ENCODE measurements at regions not wholly inside any gene's neighbourhood (a gene's known extent, or its start where the extent isn't known, plus 50 kb on each side); places are given as distances from the start of the nearest gene placed in this dataset.

DNA sequence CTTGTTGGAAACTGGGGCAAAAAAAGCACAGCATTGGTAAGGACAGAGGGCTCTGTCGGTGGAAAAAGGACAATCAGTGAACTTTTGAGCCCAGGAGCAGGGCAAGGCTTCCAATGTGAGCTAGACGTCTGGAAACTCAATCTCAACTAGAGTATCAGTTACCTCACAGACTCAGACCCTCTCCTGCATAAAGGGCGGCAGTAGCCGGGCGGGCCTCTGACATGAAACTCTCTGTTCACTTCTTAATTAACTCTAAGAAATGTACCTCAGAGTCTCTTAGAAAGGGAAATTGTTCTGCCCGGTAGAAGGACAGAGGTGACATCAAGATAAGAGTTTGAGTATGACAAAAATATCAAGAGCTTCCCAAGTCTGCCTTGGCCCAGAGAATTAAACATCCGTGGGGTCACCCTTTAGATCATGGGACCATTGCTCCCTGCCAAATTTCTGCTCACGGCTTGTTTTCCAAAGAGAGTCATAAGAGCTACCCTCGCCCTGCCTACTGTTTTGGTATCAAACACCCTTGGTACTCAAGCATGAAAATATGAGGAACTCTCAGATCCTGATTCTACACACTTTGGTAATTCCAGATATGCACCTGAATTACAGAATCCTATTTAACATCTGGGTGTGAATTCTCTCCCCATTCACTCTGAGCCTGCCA, 103.5 kb upstream of the PKDCC start:
- no peak overlapping the region for H3K4me3 ChIP-seq (ENCODE audit: low read length)
- DNase-seq: no peak
- 61% methylated on average over 4 of the region's 9 CpGs for WGBS (ENCODE audit: insufficient coverage)
- H3K9me3 ChIP-seq (replicated peaks; ENCODE audit: control insufficient read depth, low read depth, low read length): no peaks in the 10 kb centered on the region
- H3K36me3 ChIP-seq (ENCODE audit: control insufficient read depth, insufficient read depth, low read length): no peaks in the 10 kb centered on the region
- H3K27ac ChIP-seq (ENCODE audit: low read length): no peak overlapping the region
- peaks cover 36% of the 10 kb centered on the region for H3K4me1 ChIP-seq (ENCODE audit: control insufficient read depth, insufficient read depth, low read length)
- H3K27me3 ChIP-seq (ENCODE audit: control insufficient read depth, insufficient read depth, low read length): no peaks in the 10 kb centered on the region

DNA sequence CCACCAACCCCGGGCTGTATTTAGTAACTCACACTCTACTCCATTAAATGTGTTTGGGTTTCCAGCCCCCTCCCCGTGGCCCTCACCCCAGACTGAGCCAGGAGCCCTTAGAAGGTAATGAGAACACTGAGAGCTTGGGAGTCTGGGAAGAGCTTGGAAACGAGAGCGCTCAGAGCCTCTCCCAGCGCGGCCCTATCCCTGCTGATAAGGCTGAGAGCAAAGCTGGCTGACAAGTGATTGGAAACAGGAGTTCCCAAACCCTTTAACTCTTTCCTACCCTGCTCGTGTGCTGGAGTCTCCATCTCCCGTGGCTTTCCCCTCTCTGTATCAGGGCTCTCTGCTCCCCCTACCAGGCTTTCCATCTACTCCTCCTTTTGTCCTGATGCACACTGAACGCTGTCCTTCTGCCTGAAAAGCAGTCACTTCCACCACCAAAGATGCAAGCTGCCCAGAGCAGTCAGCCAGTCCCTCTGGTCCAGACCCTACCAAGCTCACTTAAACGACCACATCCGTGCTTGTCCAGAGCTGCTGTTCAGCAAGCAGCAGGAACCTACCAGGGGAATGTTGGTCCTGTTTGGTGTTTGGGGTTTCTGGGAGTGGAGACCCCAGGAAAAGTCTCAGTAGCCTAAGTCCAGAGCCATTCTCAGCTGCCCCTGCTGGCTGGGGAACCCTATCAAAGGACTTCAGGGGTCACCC, 100.0 kb upstream of the PKDCC start:
- H3K27ac ChIP-seq (ENCODE audit: low read length): no peak overlapping the region
- 34% methylated on average over 7 of the region's 11 CpGs for WGBS (ENCODE audit: insufficient coverage)
- no peaks in the 10 kb centered on the region for H3K27me3 ChIP-seq (ENCODE audit: control insufficient read depth, insufficient read depth, low read length)
- H3K9me3 ChIP-seq (replicated peaks; ENCODE audit: control insufficient read depth, low read depth, low read length): no peaks in the 10 kb centered on the region
- DNase-seq: peak; percentile 54
- H3K4me3 ChIP-seq (ENCODE audit: low read length): no peak overlapping the region
- no peaks in the 10 kb centered on the region for H3K36me3 ChIP-seq (ENCODE audit: control insufficient read depth, insufficient read depth, low read length)
- H3K4me1 ChIP-seq (ENCODE audit: control insufficient read depth, insufficient read depth, low read length): peaks cover 16% of the 10 kb centered on the region

DNA sequence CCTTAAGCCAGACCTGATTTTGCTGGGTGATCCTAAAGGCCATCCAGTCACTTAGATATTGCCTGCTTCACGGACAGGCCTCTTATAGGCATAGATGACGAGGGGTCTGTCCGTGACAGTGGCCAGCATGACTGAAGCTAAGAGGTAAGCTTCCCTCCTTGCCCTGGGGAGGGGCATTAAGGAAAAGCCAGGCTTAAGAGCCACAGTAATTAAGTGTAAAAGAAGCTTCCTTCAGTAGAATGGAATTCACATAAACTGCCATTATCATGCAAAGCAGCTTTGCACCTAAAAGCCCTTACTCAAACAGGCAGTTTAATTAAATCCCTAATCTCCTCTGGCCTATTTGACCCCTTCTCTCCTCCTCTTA, 99.4 kb upstream of the PKDCC start:
- WGBS (ENCODE audit: insufficient coverage): 73% methylated on average over 2 of the region's 3 CpGs
- Histone ChIP-seq H3K4me1 (ENCODE audit: control insufficient read depth, insufficient read depth, low read length) (peaks cover 14% of the 10 kb centered on the region), H3K27ac (ENCODE audit: low read length) (no peak overlapping the region)

DNA sequence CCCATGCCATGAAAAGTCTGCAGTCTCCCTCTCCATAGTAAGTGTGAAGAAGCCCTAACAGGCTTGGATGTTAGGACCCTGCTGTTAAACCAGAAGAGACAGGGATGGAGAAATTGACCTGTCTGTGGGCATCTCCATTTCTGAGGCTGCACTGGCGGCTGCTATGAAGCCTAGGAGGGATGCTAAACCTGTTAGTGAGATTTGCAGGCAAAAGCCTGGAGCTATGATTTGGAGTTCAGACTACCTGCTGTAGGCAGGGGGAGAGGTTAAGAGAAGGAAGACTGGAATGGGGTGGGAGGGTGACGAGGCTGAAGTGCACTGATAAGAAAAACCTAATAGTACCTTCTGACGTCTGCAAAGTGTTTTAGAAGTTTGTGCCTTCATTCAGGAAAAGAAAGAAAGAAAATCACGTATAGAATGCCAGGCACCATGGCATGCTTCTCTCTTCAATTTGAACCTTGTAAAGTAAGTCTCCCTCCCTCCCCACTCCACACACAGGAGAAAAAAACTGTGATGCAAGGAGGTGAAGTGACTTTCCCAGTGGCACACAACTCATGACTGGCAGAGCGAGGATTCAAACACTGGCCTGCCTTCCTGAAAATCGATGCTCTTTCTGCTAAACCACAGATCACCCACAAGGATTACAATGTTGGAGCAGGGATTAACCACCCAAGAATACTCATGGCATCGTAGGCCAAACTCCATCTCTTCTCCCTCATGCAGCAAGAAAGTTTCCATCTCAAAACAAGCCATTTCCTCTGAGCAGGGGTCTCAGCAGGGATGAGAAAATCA, 98.5 kb upstream of the PKDCC start:
- WGBS (ENCODE audit: insufficient coverage): 86% methylated on average over 4 of the region's 7 CpGs

More for the DNA sequence above, 99.4 kb upstream of the PKDCC start:
- H3K9me3 ChIP-seq (replicated peaks; ENCODE audit: control insufficient read depth, low read depth, low read length): no peaks in the 10 kb centered on the region
- no peaks in the 10 kb centered on the region for H3K36me3 ChIP-seq (ENCODE audit: control insufficient read depth, insufficient read depth, low read length)
- H3K4me3 ChIP-seq (ENCODE audit: low read length): no peak overlapping the region
- no peaks in the 10 kb centered on the region for H3K27me3 ChIP-seq (ENCODE audit: control insufficient read depth, insufficient read depth, low read length)
- DNase-seq: no peak

DNA sequence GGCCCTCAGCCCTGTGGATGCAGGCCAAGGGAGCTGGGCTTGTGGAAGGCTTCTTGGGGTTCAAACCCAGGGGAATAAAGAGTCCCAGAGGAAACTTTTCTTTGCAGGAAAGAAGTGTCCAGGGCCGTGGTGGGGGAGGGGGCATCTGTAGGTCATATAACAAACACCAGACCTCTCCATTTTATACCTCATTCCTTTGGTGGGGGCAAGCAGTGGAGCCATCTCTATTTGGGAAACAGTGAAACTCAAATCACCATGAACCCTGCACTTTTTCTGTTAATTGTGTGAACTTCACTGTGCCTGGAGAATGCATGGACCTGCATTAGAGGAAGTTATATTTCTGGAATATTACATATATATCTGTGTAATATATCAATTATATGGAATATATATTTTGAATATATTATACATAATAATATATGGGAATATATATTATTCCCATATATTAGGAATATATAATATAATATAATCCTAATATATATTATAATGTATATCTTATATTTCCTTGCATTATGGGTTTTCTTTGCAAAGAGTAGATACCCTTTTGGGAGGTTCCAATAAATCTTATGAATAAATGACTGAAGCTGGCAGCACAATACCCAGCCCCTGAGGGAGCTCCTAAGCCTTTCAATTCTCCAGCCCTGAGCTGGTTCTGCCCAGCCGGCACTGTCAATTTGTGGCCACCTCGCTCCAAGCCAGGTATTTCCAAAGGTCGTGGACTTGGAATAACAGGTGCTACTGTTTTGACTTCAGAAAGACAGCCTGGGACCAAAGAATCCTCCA, 97.7 kb upstream of the PKDCC start:
- Histone ChIP-seq H3K27ac (ENCODE audit: low read length) (no peak overlapping the region), H3K4me1 (ENCODE audit: control insufficient read depth, insufficient read depth, low read length) (peaks cover 9% of the 10 kb centered on the region)
- WGBS (ENCODE audit: insufficient coverage): 87% methylated on average over 3 of the region's 4 CpGs

More for the DNA sequence above, 98.5 kb upstream of the PKDCC start:
- no peaks in the 10 kb centered on the region for H3K27me3 ChIP-seq (ENCODE audit: control insufficient read depth, insufficient read depth, low read length)
- DNase-seq: no peak
- H3K36me3 ChIP-seq (ENCODE audit: control insufficient read depth, insufficient read depth, low read length): no peaks in the 10 kb centered on the region
- H3K9me3 ChIP-seq (replicated peaks; ENCODE audit: control insufficient read depth, low read depth, low read length): no peaks in the 10 kb centered on the region
- H3K27ac ChIP-seq (ENCODE audit: low read length): no peak overlapping the region
- peaks cover 6% of the 10 kb centered on the region for H3K4me1 ChIP-seq (ENCODE audit: control insufficient read depth, insufficient read depth, low read length)
- no peak overlapping the region for H3K4me3 ChIP-seq (ENCODE audit: low read length)

DNA sequence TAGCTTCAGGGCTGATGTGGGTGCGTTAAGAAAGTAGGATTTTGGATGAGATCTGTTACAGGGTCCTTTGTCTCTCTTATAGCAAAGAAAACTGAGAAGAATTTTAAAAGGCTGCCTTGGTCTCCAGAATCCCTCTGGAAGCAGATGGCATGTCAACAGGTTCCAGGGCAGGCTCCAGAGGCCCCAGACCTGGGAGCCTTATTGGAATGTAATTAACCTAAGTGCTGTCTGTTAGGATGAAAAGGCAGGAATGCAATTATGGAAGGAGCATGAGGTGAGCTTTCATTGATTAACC, 97.2 kb upstream of the PKDCC start:
- DNase-seq: no peak

More for the DNA sequence above, 97.7 kb upstream of the PKDCC start:
- H3K4me3 ChIP-seq (ENCODE audit: low read length): no peak overlapping the region
- H3K27me3 ChIP-seq (ENCODE audit: control insufficient read depth, insufficient read depth, low read length): no peaks in the 10 kb centered on the region
- H3K36me3 ChIP-seq (ENCODE audit: control insufficient read depth, insufficient read depth, low read length): no peaks in the 10 kb centered on the region
- H3K9me3 ChIP-seq (replicated peaks; ENCODE audit: control insufficient read depth, low read depth, low read length): no peaks in the 10 kb centered on the region
- no peak for DNase-seq

DNA sequence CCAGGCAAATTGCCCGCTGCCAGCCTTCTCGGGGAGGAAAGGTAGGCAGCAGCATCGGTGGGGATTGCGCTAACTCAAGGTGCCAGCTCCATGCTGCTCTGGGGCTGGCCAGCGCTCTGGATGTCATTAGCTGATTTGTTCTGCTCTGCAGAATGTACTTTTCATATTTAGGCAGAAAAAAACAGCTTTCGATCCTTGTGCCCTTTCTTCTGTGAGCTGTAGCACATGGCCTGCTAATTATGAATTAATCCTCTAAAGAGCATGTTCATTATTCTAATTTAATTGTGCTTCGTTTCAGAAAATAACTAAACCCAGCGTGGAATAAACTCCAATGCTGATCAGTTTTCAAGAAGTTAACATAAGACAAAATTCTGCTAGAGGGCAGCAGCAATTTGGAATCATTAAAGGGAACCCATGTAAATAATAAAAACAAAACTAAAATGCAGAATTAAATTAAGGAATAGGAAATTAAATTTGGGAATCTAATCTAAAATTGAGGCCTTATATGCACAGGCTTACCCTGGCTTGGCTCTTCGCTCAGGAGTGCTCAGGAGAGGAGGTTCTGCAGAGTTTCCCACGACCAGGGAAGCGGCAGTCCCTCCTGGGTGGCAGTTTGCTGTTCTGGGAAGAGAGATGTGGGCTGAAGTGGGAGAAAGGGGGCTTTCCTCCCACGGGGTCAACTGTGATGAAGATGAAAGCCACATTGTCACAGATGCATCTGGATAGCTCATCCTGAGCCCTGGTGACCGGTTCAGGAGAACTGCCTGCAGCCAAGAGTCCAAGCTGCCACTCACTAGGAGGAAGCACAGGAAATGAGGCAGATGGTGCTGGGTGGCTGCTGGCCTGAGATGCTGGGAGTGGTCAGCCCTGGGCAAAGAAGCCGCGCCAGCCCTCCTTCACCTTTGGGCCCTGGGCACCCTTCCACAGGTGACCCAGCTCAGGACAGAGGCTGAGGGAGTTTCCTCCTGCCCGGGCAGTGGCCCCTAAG, 93.2 kb upstream of the PKDCC start:
- WGBS (ENCODE audit: insufficient coverage): 71% methylated on average over 9 of the region's 16 CpGs
- no peak for DNase-seq
- no peaks in the 10 kb centered on the region for H3K9me3 ChIP-seq (replicated peaks; ENCODE audit: control insufficient read depth, low read depth, low read length)
- H3K27me3 ChIP-seq (ENCODE audit: control insufficient read depth, insufficient read depth, low read length): no peaks in the 10 kb centered on the region
- no peak overlapping the region for H3K4me3 ChIP-seq (ENCODE audit: low read length)
- no peak overlapping the region for H3K27ac ChIP-seq (ENCODE audit: low read length)
- H3K36me3 ChIP-seq (ENCODE audit: control insufficient read depth, insufficient read depth, low read length): no peaks in the 10 kb centered on the region
- peaks cover 8% of the 10 kb centered on the region for H3K4me1 ChIP-seq (ENCODE audit: control insufficient read depth, insufficient read depth, low read length)

More for the DNA sequence above, 97.2 kb upstream of the PKDCC start:
- WGBS (ENCODE audit: insufficient coverage): no CpG with 5 or more reads among the region's 1 CpG
- H3K27me3 ChIP-seq (ENCODE audit: control insufficient read depth, insufficient read depth, low read length): no peaks in the 10 kb centered on the region
- peaks cover 9% of the 10 kb centered on the region for H3K4me1 ChIP-seq (ENCODE audit: control insufficient read depth, insufficient read depth, low read length)
- no peak overlapping the region for H3K4me3 ChIP-seq (ENCODE audit: low read length)
- no peaks in the 10 kb centered on the region for H3K36me3 ChIP-seq (ENCODE audit: control insufficient read depth, insufficient read depth, low read length)
- no peak overlapping the region for H3K27ac ChIP-seq (ENCODE audit: low read length)
- no peaks in the 10 kb centered on the region for H3K9me3 ChIP-seq (replicated peaks; ENCODE audit: control insufficient read depth, low read depth, low read length)

DNA sequence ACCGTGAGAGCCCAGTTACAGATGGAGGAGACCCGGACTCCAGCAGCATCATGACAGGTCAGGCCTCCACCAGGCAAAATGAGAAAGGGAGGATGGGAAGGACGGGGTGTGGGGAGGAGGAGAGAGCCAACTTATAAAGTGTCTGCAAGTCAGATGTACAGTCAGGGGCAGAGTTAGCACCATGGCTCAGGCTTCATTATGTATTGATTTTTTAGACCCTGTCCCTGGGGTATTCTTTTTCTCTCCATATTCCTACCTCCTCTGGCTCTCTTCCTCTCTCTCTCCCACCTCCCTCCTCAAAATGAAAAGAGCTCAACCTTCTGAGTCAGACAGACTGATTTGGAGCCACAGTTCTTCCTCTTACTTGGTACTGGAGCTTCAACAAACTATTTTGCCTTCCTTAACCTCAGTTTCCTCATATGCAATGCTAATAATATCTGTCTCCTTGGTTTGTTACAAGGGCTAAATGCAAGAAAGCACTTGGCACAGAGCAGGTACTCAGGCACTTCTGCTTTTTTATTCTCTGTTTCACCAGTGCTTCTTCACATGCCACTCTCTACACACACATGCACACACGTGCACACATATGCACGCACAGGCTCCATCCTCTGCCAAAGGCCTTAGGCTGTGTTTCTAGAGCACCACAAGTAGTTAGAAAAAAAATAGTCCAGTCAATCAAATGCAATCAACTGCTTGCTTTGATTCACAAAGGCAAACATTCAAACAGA, 92.3 kb upstream of the PKDCC start:
- Histone ChIP-seq H3K9me3 (replicated peaks; ENCODE audit: control insufficient read depth, low read depth, low read length) (no peaks in the 10 kb centered on the region), H3K36me3 (ENCODE audit: control insufficient read depth, insufficient read depth, low read length) (no peaks in the 10 kb centered on the region), H3K4me3 (ENCODE audit: low read length) (no peak overlapping the region), H3K27me3 (ENCODE audit: control insufficient read depth, insufficient read depth, low read length) (no peaks in the 10 kb centered on the region), H3K4me1 (ENCODE audit: control insufficient read depth, insufficient read depth, low read length) (peaks cover 6% of the 10 kb centered on the region), H3K27ac (ENCODE audit: low read length) (no peak overlapping the region)
- WGBS (ENCODE audit: insufficient coverage): 78% methylated on average over 2 of the region's 5 CpGs
- no peak for DNase-seq

DNA sequence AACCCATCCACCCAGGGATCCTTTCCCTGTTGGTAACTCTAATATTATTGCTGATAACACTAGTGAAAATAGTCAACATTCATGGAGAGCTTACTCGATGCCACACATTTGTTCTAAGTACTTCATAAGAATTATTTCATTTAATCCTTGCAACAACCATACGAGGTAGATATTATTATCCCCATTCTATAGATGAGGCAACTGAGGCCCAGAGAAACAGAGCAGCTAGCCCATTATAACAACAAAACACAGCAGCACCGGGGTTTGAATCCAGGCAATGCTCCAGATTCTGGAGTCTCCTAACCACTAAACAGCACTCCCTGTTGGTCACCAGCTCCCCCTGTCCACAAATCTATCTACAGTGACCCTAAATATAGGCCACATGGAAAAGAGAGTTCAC, 90.4 kb upstream of the PKDCC start:
- Histone ChIP-seq H3K27me3 (ENCODE audit: control insufficient read depth, insufficient read depth, low read length) (no peaks in the 10 kb centered on the region), H3K4me3 (ENCODE audit: low read length) (no peak overlapping the region), H3K27ac (ENCODE audit: low read length) (no peak overlapping the region), H3K9me3 (replicated peaks; ENCODE audit: control insufficient read depth, low read depth, low read length) (no peaks in the 10 kb centered on the region), H3K4me1 (ENCODE audit: control insufficient read depth, insufficient read depth, low read length) (peaks cover 6% of the 10 kb centered on the region), H3K36me3 (ENCODE audit: control insufficient read depth, insufficient read depth, low read length) (no peaks in the 10 kb centered on the region)
- no peak for DNase-seq
- WGBS (ENCODE audit: insufficient coverage): 100% methylated on average over 2 of the region's 3 CpGs

Data from muscle of leg (tissue), 3 donors.